ENCODE measurements at regions not wholly inside any gene's neighbourhood (a gene's known extent, or its start where the extent isn't known, plus 50 kb on each side); places are given as distances from the start of the nearest gene placed in this dataset.

GRCh38 chr18:42412896-42413295 is 457.9 kb downstream of the PIK3C3 start:
- no peak for DNase-seq

DNA sequence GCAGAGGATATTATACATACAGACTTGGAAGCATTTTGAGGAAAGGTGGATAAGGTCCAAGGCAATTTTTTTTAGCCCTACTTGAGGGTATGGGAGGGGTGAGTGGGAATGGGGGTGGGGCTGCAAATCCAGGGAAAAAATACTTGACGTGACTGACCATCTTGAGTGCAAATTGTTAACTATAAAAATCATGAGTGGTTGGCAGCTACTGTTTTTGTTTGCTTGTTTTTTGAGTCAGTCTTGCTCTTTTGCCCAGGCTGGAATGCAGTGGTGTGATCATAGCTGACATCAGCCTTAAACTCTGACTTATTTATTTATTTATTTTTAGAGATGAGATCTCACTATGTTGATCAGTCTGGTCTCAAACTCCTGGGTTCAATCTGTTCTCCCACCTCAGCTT is 458.8 kb downstream of the PIK3C3 start:
- DNase-seq = no peak

- DNase-seq = no peak
Observed at GRCh38 chr18:42414756-42415454, 459.9 kb downstream of the PIK3C3 start.

- no peak for DNase-seq
Observed at GRCh38 chr18:42417189-42417588, 462.2 kb downstream of the PIK3C3 start.

- DNase-seq = no peak
Observed at GRCh38 chr18:42418121-42418520, 463.1 kb downstream of the PIK3C3 start.

GRCh38 chr18:42425025-42425424 is 470.0 kb downstream of the PIK3C3 start:
- DNase-seq = no peak

- no peak for DNase-seq
Observed at GRCh38 chr18:42426496-42427015, 471.5 kb downstream of the PIK3C3 start.

DNA sequence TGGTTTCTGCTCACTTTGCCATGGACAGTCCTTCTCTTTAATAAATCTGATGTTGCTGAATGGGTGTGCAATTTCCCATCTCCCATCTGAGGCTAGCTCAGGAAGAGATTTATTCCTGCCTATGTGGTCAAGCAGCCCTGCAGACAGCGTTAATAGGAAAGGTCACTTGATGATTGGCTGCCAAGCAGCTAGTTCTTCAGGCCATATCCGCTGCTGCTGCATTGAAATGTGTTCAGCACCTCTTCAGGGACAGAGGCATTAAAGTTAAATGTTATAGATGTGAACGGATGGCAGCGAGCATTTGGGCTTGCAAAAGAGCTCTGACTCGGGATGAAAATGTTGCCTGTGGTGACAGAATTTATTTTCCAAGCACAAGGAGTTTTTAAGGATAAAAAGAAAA is 474.2 kb downstream of the PIK3C3 start:
- no peak for DNase-seq

DNA sequence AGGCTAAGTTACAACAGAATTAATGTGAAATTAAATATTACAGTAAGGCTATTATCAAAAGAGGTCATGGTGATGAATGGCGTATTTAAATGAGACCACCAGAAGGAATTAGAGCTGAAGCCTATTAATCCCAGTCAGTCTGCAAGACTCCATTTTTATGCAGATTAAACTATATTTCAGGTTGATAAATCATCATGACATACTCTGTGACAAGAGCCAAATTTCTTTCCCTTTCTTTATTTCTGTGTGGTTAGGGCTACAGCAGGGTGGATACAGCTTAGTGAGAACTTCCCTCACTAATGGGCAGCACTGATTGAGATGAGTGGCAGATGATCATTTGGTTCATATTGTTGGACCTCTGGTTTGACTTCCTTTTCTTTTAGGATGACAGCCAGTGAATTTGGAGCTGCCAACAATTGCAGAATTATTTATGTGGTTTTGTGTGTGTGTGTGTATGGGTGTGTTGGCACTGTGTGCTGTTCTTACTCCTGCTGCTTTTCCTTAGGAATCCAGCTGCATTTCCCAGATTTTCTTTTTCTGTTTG is 481.3 kb downstream of the PIK3C3 start:
- DNase-seq = no peak

GRCh38 chr18:42437001-42437400 is 482.0 kb downstream of the PIK3C3 start:
- DNase-seq = no peak

DNA sequence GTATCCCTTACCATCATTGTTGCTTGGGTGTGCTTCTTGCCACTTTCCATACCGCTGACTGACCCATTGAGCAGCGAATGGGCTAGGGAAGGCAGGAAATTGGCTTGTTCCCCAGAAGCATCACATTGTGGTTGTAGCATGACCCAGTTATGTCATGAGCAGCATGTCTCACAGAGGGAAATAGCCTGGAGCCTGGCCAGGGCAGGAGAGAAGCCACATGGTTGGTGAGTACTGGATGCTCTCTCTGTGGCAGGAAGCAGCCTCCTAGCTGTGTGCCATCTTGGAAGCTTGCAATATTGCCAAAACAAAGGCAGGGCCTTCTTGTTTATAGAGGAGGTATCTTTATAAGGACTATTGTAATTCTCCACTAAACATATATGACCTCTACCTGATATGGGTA is 482.6 kb downstream of the PIK3C3 start:
- no peak for DNase-seq

GRCh38 chr18:42442656-42443055 is 487.6 kb downstream of the PIK3C3 start:
- no peak for DNase-seq

DNA sequence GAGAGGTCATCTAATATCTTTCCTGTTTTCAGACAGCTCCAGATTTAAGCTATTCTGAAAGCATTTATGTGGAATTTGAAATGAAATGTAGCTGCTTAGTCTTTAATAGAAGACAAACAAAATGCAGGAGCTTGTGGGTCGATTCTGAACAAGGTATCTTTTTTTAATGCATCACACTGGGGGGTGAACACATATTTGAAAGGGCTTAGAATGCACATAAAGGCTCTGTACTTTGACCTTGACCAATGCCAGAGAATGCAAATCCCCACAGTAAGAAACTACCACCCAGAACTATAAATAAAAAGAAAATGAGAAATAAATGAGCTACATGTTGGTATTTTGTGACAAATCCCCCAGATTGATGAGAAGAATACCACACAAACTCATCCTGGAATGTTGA is 489.3 kb downstream of the PIK3C3 start:
- DNase-seq = no peak

- DNase-seq = no peak
Observed at GRCh38 chr18:42445359-42445758, 490.3 kb downstream of the PIK3C3 start.

- no peak for DNase-seq
Observed at GRCh38 chr18:42446195-42446594, 491.2 kb downstream of the PIK3C3 start.

DNA sequence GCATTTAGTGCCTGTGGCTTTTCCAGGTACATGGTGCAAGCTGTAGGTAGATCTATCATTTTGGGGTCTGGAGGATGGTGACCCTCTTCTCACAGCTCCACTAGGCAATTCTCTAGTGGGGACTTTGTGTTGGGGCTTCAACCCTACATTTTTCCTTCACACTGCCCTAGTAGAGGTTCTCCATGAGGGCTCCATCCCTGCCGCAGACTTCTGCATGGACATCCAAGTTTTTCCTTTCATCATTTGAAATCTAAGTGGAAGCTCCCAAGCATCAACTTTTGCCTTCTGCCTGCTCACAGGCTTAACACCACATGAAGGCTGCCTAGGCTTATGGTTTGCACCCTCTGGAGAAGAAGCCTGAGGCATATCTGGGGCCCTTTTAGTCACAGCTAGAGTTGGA is 492.7 kb downstream of the PIK3C3 start:
- no peak for DNase-seq

- DNase-seq = no peak
Observed at GRCh38 chr18:42458226-42458625, 503.2 kb downstream of the PIK3C3 start.

- DNase-seq = no peak
Observed at GRCh38 chr18:42459873-42460272, 504.8 kb downstream of the PIK3C3 start.

DNA sequence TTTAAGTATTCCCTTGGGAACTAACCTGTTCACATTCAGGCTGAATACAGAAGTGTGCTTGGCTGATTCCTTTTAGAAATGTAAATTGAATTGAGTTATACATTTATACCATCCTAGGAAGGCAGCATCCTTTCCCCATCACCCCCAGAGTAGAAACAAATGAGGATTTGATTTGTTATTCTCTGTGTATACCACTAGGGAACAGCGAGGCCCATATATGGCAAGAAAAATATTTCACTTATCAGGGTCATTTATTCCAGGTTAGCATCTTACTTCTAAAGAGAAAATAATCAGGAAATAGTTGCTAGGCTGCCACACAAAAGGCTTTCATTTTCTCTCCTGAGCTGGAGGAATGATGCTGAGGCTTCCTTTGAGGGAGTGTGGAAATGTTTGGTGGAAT is 516.9 kb downstream of the PIK3C3 start:
- DNase-seq = no peak

GRCh38 chr18:42473611-42474010 is 518.6 kb downstream of the PIK3C3 start:
- no peak for DNase-seq

- DNase-seq = no peak
Observed at GRCh38 chr18:42474577-42474976, 519.5 kb downstream of the PIK3C3 start.

- no peak for DNase-seq
Observed at GRCh38 chr18:42475157-42475556, 520.1 kb downstream of the PIK3C3 start.

GRCh38 chr18:42477267-42477666 is 522.2 kb downstream of the PIK3C3 start:
- DNase-seq = no peak

- no peak for DNase-seq
Observed at GRCh38 chr18:42480441-42480840, 525.4 kb downstream of the PIK3C3 start.

DNA sequence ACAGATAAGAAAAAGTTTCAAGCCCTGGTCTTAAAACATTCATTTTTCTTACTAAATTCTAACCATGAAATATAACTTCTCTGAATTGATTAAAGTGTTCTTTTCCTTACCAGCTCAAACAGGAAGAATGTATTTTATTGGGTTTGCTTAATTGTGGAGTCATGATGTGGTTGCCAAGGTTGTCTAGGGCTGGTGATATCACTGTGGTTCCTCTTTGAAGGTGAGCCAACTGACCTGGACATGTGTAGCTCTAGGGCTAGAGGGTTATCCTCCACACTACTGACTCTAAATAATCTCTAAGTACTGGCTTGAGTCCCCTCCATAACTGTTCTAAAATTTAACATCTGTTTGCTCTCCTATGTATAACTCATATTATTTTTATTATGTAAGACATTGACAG is 529.6 kb downstream of the PIK3C3 start:
- no peak for DNase-seq

Data from NCI-H510A (cell line).